Kidney epithelial cell (primary cell): ENCODE measurements at regions not wholly inside any gene's neighbourhood (a gene's known extent, or its start where the extent isn't known, plus 50 kb on each side); places are given as distances from the start of the nearest gene placed in this dataset.

Experiments
- DNase-seq: peaks from one replicate; pipeline ENCODE4 v3.0.0-alpha.2; 2010; ENCODE audit warnings: low read depth
- H3K27me3 ChIP-seq: 2 replicates; pipeline ENCODE4 v1.6.0; 2011; ENCODE audit warnings: low read length; ENCODE audit not compliant: control insufficient read depth, insufficient read depth
- H3K36me3 ChIP-seq: 2 replicates; pipeline ENCODE4 v1.5.1; 2011; ENCODE audit warnings: low read length; ENCODE audit not compliant: control insufficient read depth, insufficient read depth
- H3K4me3 ChIP-seq: 2 replicates; pipeline ENCODE4 v1.5.1; 2011; ENCODE audit warnings: low read depth, mild to moderate bottlenecking, control low read depth, low read length
- CTCF ChIP-seq: IDR thresholded peaks from 2 replicates; pipeline ENCODE4 v1.5.1; 2011; ENCODE audit warnings: mild to moderate bottlenecking, moderate library complexity, low read length, control low read depth, inconsistent platforms; ENCODE audit not compliant: insufficient read depth, poor library complexity, severe bottlenecking

- no peak for TF ChIP-seq CTCF
- DNase-seq, result no peak
- Histone ChIP-seq H3K4me3 (no peak overlapping the region), H3K36me3 (no peaks in the 10 kb centered on the region), H3K27me3 (peaks cover 2% of the 10 kb centered on the region)
Observed at GRCh38 chr12:111046896-111047295, 126.5 kb upstream of the MYL2 start.

GRCh38 chr12:111045941-111046340 lies 125.6 kb upstream of the MYL2 start:
- no peak for TF ChIP-seq CTCF
- no peak for DNase-seq
- H3K4me3 ChIP-seq, result no peak overlapping the region
- H3K27me3 ChIP-seq, result peaks cover 2% of the 10 kb centered on the region
- no peaks in the 10 kb centered on the region for H3K36me3 ChIP-seq

- no peak for TF ChIP-seq CTCF
Observed at GRCh38 chr12:111041091-111041490, 120.7 kb upstream of the MYL2 start.

GRCh38 chr12:111040690-111041089 lies 120.3 kb upstream of the MYL2 start:
- TF ChIP-seq CTCF, result no peak
- DNase-seq, result no peak
- Histone ChIP-seq H3K27me3 (peaks cover 28% of the 10 kb centered on the region), H3K36me3 (no peaks in the 10 kb centered on the region), H3K4me3 (no peak overlapping the region)

More at GRCh38 chr12:111041091-111041490, 120.7 kb upstream of the MYL2 start:
- DNase-seq, result no peak
- no peaks in the 10 kb centered on the region for H3K36me3 ChIP-seq
- no peak overlapping the region for H3K4me3 ChIP-seq
- H3K27me3 ChIP-seq, result peaks cover 23% of the 10 kb centered on the region

GRCh38 chr12:111038941-111039340 lies 118.6 kb upstream of the MYL2 start:
- Histone ChIP-seq H3K4me3 (no peak overlapping the region), H3K27me3 (peaks cover 40% of the 10 kb centered on the region), H3K36me3 (no peaks in the 10 kb centered on the region)
- no peak for TF ChIP-seq CTCF
- no peak for DNase-seq

GRCh38 chr12:111038077-111038476 lies 117.7 kb upstream of the MYL2 start:
- H3K27me3 ChIP-seq, result peaks cover 46% of the 10 kb centered on the region
- no peak for TF ChIP-seq CTCF
- H3K4me3 ChIP-seq, result no peak overlapping the region
- H3K36me3 ChIP-seq, result no peaks in the 10 kb centered on the region
- DNase-seq, result no peak
